PC-3 (cell line): ENCODE measurements at regions not wholly inside any gene's neighbourhood (a gene's known extent, or its start where the extent isn't known, plus 50 kb on each side); places are given as distances from the start of the nearest gene placed in this dataset.

Experiments
- EZH2phosphoT487 ChIP-seq: fragments of 300-600 bp; sonication (generic); IDR thresholded peaks from 2 replicates; pipeline ENCODE4 v1.6.1; 2018; ENCODE audit warnings: mild to moderate bottlenecking, antibody characterized with exemption, low read length, borderline replicate concordance
- TF ChIP-seq, protein P1 (sequence below): fragments of 300-600 bp; sonication (generic); conservative IDR thresholded peaks from 2 replicates; pipeline ENCODE4 v1.5.1; 2017; ENCODE audit warnings: antibody characterized with exemption, low read depth, mild to moderate bottlenecking, low read length

DNA sequence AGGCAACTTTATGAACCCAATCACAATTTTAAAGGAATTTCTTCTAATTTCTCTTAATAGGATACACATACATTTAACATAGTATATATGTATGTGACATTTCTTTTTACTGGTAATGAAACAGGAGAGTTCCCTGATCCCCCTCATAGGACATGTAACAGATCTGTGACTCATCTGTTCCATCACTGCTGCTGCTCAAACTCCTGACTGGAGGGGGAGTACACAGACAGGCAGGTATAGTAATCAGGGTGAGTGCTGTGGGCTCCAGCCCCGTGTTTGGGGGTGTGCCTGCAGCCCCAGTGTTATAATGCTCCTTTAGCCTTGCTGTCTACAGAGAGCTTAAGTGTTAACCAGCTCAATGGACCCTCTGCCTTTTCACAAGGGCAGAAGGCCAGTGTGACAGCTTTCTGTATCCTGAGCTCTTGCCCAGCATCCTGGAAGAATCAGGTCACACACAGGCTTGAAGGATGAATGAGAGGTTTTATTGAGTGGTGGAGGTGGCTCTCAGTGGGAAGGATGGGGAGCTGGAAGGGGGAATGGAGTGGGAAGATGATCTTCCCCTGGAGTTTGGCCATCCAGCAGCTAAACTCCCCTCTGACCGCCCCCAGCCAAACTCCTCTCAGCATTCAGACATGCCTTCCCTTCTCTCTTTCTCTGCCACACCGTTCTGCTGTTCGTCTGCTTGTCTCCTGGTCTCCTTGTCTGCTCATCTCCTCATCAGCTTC lies 161.3 kb downstream of the ZNF608 start:
- TF ChIP-seq, protein P1, sequence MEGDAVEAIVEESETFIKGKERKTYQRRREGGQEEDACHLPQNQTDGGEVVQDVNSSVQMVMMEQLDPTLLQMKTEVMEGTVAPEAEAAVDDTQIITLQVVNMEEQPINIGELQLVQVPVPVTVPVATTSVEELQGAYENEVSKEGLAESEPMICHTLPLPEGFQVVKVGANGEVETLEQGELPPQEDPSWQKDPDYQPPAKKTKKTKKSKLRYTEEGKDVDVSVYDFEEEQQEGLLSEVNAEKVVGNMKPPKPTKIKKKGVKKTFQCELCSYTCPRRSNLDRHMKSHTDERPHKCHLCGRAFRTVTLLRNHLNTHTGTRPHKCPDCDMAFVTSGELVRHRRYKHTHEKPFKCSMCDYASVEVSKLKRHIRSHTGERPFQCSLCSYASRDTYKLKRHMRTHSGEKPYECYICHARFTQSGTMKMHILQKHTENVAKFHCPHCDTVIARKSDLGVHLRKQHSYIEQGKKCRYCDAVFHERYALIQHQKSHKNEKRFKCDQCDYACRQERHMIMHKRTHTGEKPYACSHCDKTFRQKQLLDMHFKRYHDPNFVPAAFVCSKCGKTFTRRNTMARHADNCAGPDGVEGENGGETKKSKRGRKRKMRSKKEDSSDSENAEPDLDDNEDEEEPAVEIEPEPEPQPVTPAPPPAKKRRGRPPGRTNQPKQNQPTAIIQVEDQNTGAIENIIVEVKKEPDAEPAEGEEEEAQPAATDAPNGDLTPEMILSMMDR, result no peak
- no peak for TF ChIP-seq EZH2phosphoT487
